MM.1S (cell line): ENCODE measurements at regions not wholly inside any gene's neighbourhood (a gene's known extent, or its start where the extent isn't known, plus 50 kb on each side); places are given as distances from the start of the nearest gene placed in this dataset.

Experiments
- DNase-seq: peaks from one replicate; pipeline ENCODE4 v3.0.0-alpha.2; 2015
- H2AFZ ChIP-seq: fragments of 300-600 bp; sonication (generic); 2 replicates; pipeline ENCODE4 v1.6.0; 2016; ENCODE audit warnings: antibody characterized with exemption, low read length
- H3F3A ChIP-seq: fragments of 300-600 bp; sonication (generic); 2 replicates; pipeline ENCODE4 v1.6.1; 2016; ENCODE audit warnings: mild to moderate bottlenecking, antibody characterized with exemption, low read length, moderate library complexity, mixed read lengths; ENCODE audit not compliant: insufficient read depth
- H3K27ac ChIP-seq: fragments of 300-600 bp; sonication (generic); 2 replicates; pipeline ENCODE4 v1.5.1; 2016; ENCODE audit warnings: mild to moderate bottlenecking, low read length
- H3K27me3 ChIP-seq: fragments of 300-600 bp; sonication (generic); replicated peaks from 2 replicates; pipeline ENCODE4 v1.6.0; 2016; ENCODE audit warnings: low read length; ENCODE audit not compliant: insufficient read depth
- H3K36me3 ChIP-seq: fragments of 300-600 bp; sonication (generic); replicated peaks from 2 replicates; pipeline ENCODE4 v1.6.1; 2016; ENCODE audit warnings: mild to moderate bottlenecking, low read length, mixed read lengths; ENCODE audit not compliant: insufficient read depth
- H3K4me1 ChIP-seq: fragments of 300-600 bp; sonication (generic); 2 replicates; pipeline ENCODE4 v1.6.1; 2016; ENCODE audit warnings: low read length, mixed read lengths
- H3K4me2 ChIP-seq: fragments of 300-600 bp; sonication (generic); 2 replicates; pipeline ENCODE4 v1.6.0; 2016; ENCODE audit warnings: low read depth, low read length
- H3K4me3 ChIP-seq: fragments of 300-600 bp; sonication (generic); 2 replicates; pipeline ENCODE4 v1.5.1; 2016; ENCODE audit warnings: low read length, mixed read lengths
- H3K79me2 ChIP-seq: fragments of 300-600 bp; sonication (generic); 2 replicates; pipeline ENCODE4 v1.6.1; 2016; ENCODE audit warnings: mixed run types, low read length, mixed read lengths
- H3K9ac ChIP-seq: fragments of 300-600 bp; sonication (generic); 2 replicates; pipeline ENCODE4 v1.6.1; 2016; ENCODE audit warnings: low read length, mixed read lengths
- H3K9me2 ChIP-seq: fragments of 300-600 bp; sonication (generic); replicated peaks from 2 replicates; pipeline ENCODE4 v1.6.1; 2016; ENCODE audit warnings: mild to moderate bottlenecking, low read length, mixed read lengths; ENCODE audit not compliant: insufficient read depth
- H3K9me3 ChIP-seq: fragments of 300-600 bp; sonication (generic); replicated peaks from 2 replicates; pipeline ENCODE4 v1.6.1; 2016; ENCODE audit warnings: mild to moderate bottlenecking, low read length, mixed read lengths; ENCODE audit not compliant: insufficient read depth
- H4K20me1 ChIP-seq: fragments of 300-600 bp; sonication (generic); 2 replicates; pipeline ENCODE4 v1.6.1; 2016; ENCODE audit warnings: mild to moderate bottlenecking, low read length, moderate library complexity, mixed read lengths; ENCODE audit not compliant: insufficient read depth
- CTCF ChIP-seq: fragments of 300-600 bp; sonication (generic); IDR thresholded peaks from 2 replicates; pipeline ENCODE4 v1.5.1; 2016; ENCODE audit warnings: antibody characterized with exemption, low read length, mixed read lengths
- EZH2 ChIP-seq: fragments of 300-600 bp; sonication (generic); optimal IDR thresholded peaks from 2 replicates; pipeline ENCODE3; 2017; ENCODE audit warnings: low read depth, mild to moderate bottlenecking, antibody characterized with exemption, low read length, mixed read lengths
- EZH2phosphoT487 ChIP-seq: fragments of 300-600 bp; sonication (generic); IDR thresholded peaks from 2 replicates; pipeline ENCODE4 v1.6.1; 2018; ENCODE audit warnings: antibody characterized with exemption, low read length

GRCh38 chr4:101701551-101701950 lies 89.0 kb upstream of the BANK1 start:
- TF ChIP-seq CTCF (no peak), EZH2 (no peak), EZH2phosphoT487 (no peak)
- H3K4me3 ChIP-seq, result no peak overlapping the region
- H3K36me3 ChIP-seq, result no peaks in the 10 kb centered on the region
- no peaks in the 10 kb centered on the region for H3K27me3 ChIP-seq
- no peak overlapping the region for H3K4me2 ChIP-seq
- DNase-seq, result no peak
- no peaks in the 10 kb centered on the region for H3F3A ChIP-seq
- no peak overlapping the region for H3K27ac ChIP-seq
- no peaks in the 10 kb centered on the region for H4K20me1 ChIP-seq
- H3K9ac ChIP-seq, result no peak overlapping the region
- H3K9me2 ChIP-seq, result 0 out of 2 replicates have a peak, but pooled peaks cover 2% of the 10 kb centered on the region
- H3K4me1 ChIP-seq, result no peaks in the 10 kb centered on the region
- no peaks in the 10 kb centered on the region for H3K79me2 ChIP-seq
- H2AFZ ChIP-seq, result no peak overlapping the region
- H3K9me3 ChIP-seq, result no peaks in the 10 kb centered on the region; the same call in 1 of the 2 replicates

GRCh38 chr4:101699441-101700124 lies 90.9 kb upstream of the BANK1 start:
- Histone ChIP-seq H3K4me3 (no peak overlapping the region), H3K4me2 (no peak overlapping the region), H3K9me2 (no peaks in the 10 kb centered on the region), H3K27me3 (no peaks in the 10 kb centered on the region), H4K20me1 (no peaks in the 10 kb centered on the region), H3K9ac (no peak overlapping the region), H3F3A (no peaks in the 10 kb centered on the region), H3K27ac (no peak overlapping the region), H3K9me3 (no peaks in the 10 kb centered on the region), H2AFZ (no peak overlapping the region), H3K79me2 (no peaks in the 10 kb centered on the region), H3K36me3 (no peaks in the 10 kb centered on the region), H3K4me1 (no peaks in the 10 kb centered on the region)
- TF ChIP-seq EZH2phosphoT487 (no peak), CTCF (no peak), EZH2 (no peak)
- DNase-seq, result no peak

- Histone ChIP-seq H3K9me3 (no peaks in the 10 kb centered on the region), H3K9ac (no peak overlapping the region), H3K27me3 (no peaks in the 10 kb centered on the region), H3K4me1 (no peaks in the 10 kb centered on the region), H4K20me1 (no peaks in the 10 kb centered on the region), H3F3A (no peaks in the 10 kb centered on the region), H3K36me3 (no peaks in the 10 kb centered on the region), H3K4me3 (no peak overlapping the region), H2AFZ (no peak overlapping the region), H3K9me2 (no peaks in the 10 kb centered on the region), H3K79me2 (no peaks in the 10 kb centered on the region), H3K27ac (no peak overlapping the region), H3K4me2 (no peak overlapping the region)
- TF ChIP-seq CTCF (no peak), EZH2 (no peak), EZH2phosphoT487 (no peak)
- DNase-seq, result no peak
These were observed 93.3 kb upstream of the BANK1 start for GRCh38 chr4:101697266-101697665.
